ENCODE measurements at regions not wholly inside any gene's neighbourhood (a gene's known extent, or its start where the extent isn't known, plus 50 kb on each side); places are given as distances from the start of the nearest gene placed in this dataset.

DNA sequence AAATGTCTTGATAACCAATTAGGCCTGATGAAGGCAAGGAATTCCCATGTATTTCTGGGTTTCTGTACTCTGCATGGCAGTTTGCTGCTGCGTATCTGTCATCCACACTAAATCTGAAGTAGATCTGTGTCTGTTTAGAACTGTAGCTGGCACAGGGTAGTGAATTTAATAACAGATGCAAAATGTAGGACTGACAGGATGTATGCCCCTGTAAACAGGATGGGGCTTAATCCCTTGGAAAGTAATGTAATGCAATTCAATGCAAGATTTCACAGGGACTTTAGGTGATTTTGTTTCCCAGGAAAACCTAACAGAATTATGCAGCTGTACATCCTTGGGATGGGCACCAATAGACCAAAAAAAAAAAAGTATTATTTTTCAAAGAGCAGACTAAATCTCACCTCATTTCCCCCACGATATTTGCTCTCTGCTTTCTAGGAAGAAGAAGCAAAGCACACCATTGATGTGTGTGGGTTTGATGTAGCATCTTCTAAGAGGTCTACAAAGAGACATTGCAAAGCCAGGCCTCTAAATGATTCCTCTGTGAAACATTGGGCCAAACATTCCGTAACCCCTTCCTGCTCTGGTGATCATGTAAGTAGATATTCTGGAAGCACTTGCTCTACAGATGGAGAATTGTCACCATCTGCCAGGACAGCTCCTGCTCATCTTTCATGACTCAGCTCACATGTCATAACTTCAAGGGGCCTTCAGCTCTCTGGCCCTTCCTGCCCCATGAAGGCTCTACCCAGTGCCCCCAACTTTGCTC, 464.3 kb upstream of the RGMA start:
- DNase-seq (ENCODE audit: low read depth), result no peak

DNA sequence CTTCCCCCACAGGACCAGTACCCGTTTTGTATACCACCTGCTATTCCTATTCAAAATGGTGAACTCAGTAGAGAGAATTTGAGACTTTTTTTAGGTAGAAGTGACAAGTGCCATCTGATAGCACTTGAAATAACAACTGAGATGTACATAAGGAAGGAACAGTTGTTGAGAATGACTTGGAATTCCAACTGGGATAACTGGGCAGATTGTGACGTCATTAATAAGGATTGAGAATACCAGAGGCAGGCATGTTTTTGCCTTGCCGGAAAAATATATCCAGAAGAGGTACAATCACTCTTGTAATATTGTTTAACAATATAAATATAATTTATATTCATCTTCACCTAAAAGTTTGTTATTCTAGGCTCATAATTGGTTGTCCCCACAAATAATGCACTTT, 454.1 kb upstream of the RGMA start:
- DNase-seq (ENCODE audit: low read depth), result no peak

DNA sequence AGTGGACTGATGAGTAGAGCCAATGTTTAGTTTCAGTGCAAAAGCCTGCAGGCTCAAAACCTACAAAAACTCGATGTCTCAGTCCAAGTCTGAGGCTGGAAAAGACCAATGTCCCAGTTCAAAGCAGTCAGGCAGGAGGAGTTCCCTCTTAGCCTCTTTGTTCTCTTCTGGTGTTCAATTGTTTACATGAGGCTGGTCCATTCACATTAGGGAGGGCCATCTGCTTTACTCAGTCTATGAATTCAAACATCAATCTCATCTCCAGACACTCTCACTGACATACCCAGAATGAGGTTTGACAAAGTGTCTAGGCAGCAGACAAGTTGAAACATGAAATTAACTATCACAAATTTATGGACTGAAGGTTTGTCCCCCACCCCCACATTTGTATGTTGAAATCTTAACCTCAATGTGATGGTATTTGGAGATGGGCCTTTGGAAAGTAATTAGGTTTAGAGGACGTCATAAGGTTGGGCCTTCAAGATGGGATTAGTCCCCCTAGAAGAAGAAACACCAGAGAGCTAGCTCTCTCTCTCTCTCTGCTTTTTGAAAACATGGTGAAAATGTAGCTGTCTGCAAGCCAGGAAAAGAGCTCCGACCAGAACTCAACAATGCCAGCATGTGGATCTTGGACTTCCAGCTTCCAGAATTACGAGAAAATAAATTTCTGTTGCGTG, 438.5 kb upstream of the RGMA start:
- DNase-seq (ENCODE audit: low read depth), result no peak

DNA sequence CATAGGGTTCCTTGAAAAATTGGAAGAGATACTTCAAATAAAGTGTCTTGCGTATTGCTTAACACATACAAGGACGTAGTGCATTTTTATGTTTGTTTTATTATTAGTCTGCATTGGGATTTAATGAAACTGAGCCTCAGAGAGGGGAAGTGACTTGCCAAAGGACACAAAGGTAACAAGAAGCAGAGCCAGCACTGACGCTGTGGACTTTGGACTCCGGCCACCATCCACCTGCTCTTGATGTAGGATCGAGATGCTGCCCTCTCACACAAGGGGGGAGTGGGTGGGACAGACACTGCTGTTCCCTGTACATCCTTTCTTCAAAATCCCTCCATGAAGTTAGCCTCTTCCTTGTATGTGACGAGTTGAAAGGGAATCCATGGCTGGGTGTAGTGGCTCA, 435.4 kb upstream of the RGMA start:
- DNase-seq (ENCODE audit: low read depth), result no peak

DNA sequence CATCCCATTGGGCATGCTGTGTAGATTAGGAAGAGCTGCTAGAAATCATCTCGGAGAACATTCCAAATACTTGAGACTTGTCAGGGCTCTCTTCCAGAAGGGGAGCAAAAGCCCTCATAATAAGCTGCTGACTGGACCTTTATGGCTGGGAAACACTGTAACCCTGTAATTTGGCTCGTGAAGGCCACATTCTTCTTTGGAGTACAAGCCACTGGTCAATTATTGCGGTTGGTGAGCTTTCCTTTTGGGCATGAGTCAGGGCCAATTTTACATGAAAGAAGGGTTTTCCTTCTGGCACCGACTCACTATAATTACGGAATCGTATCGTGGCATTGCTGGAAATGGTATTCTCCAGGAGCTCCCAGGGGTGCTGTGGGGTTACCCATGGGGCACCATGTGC, 434.5 kb upstream of the RGMA start:
- no peak for DNase-seq (ENCODE audit: low read depth)

DNA sequence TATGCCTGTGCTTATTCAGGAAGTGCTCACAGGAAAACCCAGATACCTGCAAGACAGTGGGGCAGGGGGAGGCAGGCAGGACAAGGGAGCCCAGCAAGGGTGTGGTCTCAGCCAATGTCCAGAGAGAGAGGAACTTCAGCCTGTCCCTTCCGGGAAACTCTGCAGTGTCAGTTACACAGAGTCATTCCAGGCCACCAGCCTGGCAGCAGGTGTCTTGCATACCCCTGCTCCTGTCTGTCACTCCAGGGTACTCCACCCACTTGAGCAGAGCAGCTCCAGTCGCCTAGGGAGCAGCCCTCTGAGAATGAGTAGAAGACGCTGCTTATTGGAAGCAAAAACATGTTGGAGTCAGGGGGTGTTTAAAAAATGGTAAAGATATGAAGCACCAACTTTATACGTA, 431.2 kb upstream of the RGMA start:
- DNase-seq (ENCODE audit: low read depth), result no peak

DNA sequence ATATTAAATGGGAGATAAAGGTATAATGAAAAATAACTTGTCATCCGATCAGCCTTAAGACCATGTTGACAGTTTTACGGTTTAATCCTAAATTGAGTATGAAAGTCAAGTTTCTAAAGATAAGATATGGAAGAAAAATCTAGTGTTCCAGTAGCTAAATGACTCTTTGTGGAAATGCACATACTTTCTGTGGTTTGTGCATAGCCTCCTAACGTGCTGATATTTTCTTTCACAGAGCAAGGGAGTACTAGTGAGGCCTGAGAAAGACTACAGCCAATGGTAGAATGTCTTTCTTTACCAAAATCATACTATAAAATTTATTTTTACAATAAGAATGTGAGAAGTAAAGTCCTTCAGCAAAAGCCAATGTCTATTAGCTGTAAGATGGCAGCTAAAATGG, 430.6 kb upstream of the RGMA start:
- no peak for DNase-seq (ENCODE audit: low read depth)

DNA sequence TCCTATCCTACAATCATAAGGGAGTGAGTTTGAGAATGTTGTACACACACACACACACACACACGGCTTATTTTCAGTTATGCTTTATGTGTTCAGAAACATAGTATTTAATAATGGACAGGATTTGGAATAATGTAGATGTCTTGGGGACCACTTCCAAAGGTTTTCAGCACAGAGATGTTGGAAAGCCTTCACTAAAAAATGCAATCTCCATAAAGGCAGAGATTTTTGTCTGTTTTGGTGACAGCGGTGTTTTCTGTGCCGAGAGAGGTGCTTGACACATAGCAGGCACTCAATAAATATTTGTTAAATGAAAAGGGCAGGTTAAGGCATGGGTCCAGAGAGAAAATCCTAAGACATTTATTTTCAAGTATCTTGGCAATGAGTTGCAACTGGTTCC, 428.2 kb upstream of the RGMA start:
- DNase-seq (ENCODE audit: low read depth), result no peak

DNA sequence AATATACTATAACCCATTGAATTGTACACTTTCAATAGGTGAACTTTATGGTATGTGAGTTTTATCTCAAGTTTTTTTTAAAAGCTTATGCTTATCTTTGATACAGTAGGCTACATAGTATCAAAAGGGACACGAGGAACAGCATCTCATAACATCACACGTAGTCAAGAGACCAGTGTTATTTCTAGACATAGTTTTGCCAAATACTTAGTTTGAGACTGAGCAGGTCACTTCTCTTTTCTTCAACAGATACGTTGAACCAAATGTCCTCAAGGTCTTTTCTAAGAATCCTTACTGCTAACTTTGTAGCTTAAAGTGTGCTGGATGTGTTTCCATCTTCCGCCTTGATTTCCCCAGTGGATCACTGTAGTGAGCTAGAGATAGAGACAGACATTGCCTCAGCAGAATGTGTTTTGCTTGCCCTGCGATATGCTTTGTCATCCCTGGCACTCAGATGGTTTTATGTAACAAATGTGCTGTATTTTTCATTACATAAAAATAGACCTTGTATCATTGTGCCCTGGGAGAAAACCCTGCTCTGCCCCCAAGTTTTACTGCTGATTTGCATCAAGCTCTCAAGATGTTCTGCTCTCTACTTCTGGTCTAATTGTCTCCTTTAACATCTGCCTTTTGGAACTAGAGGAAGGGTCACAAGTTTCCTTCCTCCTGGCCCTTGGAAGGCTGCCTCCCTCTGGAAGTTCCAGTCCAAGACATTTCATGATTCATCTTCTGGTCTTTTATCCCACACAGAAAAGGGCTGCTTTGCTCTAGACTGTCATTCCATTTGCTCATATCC, 426.4 kb upstream of the RGMA start:
- DNase-seq (ENCODE audit: low read depth), result no peak

DNA sequence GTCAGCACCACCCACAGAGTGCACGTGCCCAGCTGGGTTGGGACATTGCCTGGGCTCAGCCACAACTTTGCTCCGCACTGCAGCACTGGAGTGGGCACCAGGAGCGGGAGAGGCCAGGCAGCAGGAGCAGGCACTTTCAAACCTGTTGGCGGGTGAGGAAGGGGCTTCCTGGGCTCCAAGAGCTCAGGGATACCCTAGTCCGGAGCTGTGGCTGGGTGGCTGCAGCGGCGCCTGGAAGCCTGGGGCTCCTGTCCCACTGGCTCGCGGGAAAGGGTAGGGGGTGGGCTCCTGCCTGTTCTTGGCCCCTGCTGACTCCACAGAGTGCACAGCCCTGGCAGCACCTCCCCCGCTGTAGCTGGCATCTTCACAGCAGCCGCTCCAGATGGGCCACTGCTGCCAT, 417.6 kb upstream of the RGMA start:
- no peak for DNase-seq (ENCODE audit: low read depth)

DNA sequence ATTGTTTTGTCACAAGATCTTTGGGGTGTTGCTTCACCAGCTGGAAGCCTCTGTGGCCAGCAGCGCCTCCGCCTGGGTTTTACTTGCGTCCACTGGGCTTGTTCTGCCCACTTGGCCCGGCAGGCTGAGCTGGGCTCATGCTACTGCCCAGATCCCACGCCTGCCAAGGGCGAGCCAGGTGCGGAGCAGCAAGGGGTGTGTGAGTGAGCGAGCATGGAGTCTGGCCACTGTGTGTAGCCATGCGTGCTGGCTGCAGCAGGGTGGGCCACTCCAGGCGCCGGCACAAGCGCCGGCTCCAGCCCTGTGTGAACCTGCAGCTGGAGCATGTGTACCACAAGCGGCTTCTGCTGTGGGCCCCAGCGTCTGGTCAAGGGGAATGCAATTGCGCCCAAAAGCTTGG, 416.5 kb upstream of the RGMA start:
- DNase-seq (ENCODE audit: low read depth), result no peak

DNA sequence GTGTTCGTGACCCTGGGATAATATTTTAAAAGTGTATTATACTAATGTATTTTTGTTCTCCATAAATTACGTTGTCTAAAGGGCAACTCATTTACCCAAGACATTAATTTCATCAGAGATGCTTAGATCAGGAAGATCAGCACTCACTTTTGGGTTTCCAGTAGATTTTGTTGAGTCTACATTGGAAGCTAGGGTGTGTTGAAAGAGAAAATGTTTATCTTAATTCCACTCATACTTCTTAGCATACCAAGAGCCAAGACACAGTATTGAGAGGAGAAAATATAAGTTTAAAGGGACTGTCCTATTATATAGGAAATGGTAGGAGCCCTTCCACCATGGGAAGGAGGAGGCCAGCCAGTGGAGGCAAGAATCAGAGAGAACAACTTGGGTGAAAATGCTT, 412.9 kb upstream of the RGMA start:
- DNase-seq (ENCODE audit: low read depth), result no peak

DNA sequence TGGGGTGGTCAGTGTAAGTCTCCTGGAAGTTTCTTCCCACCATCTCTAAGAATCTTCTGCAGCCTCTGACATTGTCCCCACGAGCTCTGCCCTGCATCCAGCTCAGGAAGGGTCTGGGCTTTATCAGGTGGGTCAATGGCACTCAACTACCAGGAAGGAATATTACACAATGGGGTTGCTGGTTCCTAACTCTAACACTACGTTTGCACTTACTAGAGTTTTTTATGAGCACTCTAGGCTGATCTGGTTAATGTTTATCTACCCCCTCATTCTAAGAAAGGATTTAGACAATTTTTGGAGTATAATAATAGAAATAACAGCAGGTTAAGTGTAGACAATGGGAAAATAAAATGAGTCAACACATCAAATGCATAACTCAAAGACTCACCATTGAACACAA, 411.1 kb upstream of the RGMA start:
- no peak for DNase-seq (ENCODE audit: low read depth)

DNA sequence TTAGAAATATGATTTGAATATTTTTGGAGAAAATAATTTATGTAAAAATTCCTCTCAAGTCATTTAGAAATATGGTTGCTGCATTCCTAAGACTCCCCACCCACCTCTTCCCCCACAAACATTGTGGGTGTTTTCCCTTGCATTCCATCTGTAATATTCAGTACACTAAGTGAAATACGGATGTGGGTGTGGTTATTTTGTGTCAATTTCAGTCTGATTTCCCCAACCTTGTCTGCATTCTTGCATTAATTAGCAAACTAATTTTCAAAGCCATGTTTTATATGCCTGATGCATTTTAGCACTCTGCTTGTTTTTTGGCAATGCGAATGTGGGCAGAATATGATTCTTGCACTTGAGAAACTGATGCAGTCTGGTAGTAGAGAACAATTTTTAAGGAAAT, 408.3 kb upstream of the RGMA start:
- DNase-seq (ENCODE audit: low read depth), result no peak

DNA sequence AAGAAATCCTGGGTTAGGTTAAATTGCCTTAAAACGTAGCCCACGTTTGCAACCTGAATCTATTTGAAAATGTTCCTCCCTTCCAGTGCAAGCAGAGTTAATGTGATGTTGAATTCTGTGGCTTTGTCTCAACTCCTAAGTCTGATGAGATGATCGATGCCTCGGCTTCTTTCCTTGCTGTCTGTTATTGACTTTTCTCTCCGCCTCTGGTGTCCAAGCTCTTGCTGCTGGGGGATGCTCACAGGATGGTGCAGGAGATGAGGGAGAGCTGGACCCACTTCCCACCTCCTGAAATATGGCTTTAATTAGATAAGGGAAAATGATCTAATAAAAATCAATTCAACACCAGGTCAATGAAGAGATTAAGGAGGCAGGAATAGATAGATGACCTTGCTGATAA, 407.9 kb upstream of the RGMA start:
- no peak for DNase-seq (ENCODE audit: low read depth)

DNA sequence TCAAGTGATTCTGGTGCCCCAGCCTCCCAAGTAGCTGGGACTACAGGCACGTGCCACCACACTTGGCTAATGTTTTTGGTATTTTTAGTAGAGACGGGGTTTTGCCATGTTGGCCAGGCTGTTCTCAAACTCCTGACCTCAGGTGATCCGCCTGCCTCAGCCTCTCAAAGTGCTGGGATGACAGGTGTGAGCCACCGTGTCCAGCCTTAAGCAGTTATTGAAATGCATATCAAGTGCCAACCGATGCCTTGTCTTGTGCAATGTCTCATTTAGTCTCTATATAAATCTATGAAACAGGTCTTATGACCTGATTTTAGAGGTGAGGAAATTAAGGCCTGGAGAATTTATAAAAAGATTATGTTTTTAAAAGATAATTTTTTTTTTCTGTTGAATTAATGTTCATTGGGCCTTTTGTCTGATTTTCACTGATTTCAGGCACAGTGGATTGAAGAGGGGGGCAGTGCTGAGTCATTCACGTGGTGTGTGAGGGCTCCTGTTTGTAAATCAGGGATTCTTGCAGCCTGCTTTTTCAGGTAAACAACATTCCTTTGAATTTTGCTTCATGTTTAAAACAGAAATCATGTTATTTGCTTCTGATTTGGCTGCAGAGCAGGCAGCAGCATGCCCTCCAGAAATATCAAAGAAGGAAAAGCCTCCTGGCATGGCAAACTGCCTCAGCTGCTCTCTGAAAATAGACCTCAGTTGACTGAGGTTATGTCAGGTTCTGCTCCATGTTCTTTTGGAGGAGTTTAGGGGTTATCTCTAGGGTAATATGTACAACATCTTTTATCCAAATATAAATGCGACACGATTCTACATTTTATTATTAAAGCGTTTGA, 407.0 kb upstream of the RGMA start:
- DNase-seq (ENCODE audit: low read depth), result no peak

DNA sequence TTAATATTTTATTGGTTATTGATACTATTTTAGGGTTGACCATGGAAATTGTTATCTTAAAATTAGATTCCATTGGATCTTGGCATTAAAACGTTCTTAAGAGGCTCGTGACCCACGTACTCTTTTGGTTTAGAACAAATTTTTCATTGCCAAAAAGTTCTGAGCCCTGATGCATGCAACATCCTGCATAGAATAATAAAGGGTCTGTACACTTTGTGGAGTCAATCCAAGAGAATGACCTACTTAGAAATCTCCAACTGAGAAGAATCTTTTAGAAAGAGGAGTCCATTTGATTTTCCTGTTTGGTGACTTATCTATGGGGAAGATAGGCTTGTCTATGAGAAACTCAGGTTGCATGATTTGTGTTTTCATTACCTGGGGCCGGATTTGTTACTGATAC, 404.2 kb upstream of the RGMA start:
- DNase-seq (ENCODE audit: low read depth), result no peak

DNA sequence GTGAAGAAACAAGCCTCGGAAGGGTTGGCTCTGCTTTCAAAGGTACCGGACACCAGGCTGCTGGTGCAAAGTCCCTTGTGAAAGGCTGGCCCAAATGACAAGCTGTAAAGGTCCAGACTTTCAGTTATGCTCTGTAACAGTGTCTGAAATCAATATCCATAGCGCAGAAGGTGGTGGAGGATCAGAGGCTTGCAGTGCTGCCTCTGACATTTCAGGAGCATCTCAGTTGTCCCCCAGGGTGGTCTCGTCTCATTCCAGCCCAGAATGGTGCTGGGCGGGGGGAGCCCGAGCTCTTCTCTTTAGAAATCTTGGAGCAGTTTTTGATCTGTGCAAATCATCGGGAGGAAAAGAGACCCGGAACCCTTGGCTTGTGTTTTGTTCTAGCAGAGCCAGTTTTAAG, 402.3 kb upstream of the RGMA start:
- DNase-seq (ENCODE audit: low read depth), result no peak

DNA sequence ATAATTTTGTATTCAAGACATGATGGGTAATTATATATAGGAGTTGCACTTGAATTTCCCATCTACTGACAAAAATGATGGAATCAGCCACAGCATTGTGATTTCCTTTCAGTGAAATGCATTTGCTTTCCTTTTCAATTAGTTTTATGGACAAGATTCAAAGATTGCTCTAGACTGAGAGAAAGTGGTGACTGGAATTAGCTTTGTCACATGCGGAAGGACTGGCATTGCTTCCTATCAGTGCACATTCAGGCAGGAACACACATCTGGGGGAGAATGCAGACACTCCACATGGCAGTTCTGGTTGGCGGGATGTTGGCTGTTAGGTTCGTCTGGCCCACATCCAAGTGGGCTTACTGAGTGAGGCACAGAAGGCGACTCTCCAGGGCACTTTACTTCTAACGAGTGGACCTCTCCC, 399.3 kb upstream of the RGMA start:
- no peak for DNase-seq (ENCODE audit: low read depth)

DNA sequence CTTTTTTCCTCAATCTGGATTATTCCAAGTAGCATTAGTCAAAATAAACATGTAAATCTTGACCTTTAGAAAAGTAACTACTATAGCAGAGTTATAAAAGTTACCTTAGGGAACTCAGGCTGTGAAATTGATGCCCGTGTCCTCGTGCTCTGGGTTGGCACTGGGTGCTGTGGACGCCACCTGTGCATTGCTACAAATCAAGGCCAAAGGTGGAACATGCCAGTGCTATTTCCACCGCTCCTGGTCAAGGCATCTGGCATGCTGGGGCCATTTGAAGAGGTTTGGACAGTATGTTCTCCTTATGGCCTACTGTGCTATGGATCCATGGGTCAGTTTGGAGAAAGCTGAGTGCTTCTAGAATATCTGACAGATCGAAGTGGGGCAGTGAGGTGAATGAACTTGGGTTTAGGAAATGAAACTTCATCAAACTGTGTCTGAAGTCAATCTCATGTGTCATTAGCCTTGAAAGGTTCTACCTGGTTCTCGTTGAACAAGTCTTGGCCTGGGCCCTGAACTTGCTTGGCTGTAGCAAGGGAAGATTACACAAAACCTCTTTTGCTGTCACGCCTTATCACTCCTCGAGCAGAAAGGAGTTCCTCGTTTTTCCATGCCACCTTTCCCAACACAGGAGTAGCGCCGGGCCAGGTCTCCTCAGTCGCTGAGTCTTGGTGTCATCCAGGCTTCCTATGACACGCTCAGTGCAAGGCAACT, 397.6 kb upstream of the RGMA start:
- DNase-seq (ENCODE audit: low read depth), result no peak

DNA sequence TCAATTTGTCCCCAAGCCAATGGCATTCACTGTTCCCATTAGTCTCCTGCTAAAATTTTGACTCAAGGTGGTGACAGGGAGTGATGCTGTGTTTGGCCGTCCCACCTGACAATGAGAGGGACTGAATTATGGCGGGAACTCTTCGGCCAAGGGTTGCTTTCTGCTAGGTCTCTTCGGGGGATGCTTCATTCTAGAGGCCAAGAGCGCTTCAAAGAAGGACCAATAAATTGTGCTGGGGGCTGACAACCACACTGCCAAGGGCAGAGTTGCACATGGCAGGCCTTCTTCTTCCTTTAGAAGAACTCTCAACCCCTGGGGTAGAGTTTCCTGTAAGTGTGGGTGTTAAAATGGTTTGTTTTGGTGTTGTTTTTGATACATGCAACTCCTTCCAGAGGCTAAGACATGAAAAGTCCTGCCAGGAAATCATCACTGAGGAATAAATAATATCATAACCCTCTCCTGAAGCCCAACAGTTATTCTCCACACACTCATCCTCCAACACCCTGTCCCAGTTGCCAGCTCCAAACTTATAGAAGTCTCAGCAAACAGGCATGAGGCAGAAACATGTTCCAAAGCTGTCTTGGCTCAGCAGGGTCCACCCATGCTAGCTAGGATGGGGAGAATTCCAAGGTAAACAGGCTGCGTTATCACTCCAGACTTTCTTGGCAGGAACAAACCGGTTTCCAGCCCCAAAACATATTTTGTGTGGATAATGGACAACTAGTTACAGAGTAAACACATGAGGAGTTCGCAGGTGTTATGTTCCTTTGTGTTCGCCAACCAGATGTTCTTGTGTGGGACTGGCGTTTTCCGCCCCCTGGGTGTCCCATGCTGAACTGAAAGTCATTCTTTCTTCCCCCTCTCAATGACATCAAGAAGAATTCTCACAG, 396.7 kb upstream of the RGMA start:
- DNase-seq (ENCODE audit: low read depth), result no peak
